ENCODE measurements at regions not wholly inside any gene's neighbourhood (a gene's known extent, or its start where the extent isn't known, plus 50 kb on each side); places are given as distances from the start of the nearest gene placed in this dataset.
A peak's percentile ranks its signal among the peaks of the same experiment; 100 is the strongest.

DNA sequence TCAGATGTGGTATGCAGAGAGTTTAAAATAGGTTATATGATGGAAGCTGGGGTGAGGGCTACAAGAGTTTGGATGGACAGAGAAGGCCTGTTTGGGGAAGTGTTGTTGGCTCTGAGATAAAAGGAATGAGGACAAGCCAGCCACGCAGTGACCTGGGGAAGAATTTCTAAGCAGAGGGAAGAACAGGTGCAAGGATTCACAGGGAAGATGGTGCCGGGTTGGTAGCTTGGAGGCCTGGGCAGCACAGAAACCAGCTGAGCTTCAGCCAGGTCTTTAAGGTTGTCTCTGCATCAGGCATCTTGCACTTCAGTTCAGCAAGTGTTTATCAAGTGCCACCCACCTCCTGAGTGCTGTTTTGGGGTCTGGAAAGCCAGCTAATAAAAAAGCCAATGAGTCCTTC, 1163.7 kb downstream of the AACS start:
- TF ChIP-seq, protein P1, sequence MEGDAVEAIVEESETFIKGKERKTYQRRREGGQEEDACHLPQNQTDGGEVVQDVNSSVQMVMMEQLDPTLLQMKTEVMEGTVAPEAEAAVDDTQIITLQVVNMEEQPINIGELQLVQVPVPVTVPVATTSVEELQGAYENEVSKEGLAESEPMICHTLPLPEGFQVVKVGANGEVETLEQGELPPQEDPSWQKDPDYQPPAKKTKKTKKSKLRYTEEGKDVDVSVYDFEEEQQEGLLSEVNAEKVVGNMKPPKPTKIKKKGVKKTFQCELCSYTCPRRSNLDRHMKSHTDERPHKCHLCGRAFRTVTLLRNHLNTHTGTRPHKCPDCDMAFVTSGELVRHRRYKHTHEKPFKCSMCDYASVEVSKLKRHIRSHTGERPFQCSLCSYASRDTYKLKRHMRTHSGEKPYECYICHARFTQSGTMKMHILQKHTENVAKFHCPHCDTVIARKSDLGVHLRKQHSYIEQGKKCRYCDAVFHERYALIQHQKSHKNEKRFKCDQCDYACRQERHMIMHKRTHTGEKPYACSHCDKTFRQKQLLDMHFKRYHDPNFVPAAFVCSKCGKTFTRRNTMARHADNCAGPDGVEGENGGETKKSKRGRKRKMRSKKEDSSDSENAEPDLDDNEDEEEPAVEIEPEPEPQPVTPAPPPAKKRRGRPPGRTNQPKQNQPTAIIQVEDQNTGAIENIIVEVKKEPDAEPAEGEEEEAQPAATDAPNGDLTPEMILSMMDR (conservative IDR thresholded peaks at IDR 0.05; ENCODE audit: low read depth, low read length): no peak
- no peak for DNase-seq (ENCODE audit: low read depth)
- no peak overlapping the region for H3K4me3 ChIP-seq (ENCODE audit: low read depth, low read length)

DNA sequence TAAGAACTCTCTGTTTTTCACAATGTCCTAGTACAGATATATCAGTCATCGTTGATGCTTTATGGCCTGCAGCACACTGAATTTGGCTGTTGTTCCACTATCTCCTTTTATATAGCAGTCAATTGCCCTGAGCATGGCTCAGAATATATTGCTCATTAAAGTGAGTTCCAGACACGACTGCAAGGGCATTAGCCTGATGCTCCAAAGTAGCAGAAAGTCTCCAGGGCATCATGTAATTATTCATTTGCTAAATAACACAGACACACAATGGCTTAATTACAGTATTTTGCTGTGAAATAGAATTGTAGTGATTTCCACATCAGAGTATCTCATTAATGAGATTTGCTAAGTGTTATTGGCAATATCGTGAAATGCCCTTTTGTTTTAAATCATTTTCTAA, 1167.5 kb downstream of the AACS start:
- TF ChIP-seq, protein P1 (conservative IDR thresholded peaks at IDR 0.05; ENCODE audit: low read depth, low read length): no peak
- no peak overlapping the region for H3K4me3 ChIP-seq (ENCODE audit: low read depth, low read length)
- no peak for DNase-seq (ENCODE audit: low read depth)

DNA sequence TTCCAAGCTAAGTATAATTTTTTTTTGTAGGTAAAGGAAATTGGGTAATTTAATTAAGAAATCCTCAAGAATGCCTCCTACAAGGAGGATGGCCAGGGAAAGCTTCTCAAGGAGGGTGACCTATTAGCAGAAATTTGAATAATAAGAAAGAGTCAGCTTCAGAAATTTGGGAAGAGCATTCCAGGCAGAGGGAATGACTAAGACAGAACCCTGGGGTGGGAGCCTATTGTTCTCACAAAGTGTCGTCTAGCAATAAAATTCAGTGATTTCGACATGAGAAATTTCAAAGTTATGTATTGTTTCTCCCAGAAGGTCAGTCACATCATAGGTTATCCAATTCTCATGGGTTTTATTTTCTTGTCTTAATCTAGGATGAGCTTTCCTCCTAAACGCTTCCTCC, 1168.4 kb downstream of the AACS start:
- no peak overlapping the region for H3K4me3 ChIP-seq (ENCODE audit: low read depth, low read length)
- DNase-seq (ENCODE audit: low read depth): no peak
- TF ChIP-seq, protein P1 (conservative IDR thresholded peaks at IDR 0.05; ENCODE audit: low read depth, low read length): no peak

DNA sequence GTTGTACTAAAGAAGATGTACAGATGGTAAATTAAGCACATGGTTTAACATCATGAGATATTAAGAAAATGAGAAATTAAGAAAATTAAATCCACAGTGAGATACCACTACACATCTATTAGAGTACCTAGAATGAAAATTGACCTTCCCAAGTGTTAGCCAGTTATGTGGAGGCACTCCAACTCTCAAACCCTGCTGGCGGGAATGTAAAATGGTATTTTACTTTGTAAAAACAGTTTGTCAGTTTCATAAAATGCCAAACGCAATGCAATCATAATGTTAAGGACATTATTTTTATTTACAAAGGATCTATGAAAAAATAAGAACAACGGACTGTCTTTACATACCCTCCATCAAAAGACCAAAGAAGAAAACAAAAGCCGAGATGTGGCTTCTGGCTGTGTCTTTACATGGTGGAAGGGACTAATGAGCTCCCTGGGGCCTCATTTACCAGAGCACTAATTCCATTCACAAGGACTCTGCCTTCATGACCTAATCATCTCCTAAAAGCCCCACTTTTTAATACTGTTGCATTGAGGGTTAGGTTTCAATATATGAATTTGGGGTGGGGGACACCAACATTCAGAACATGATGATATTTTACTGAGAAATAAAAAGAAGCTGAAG, 1178.7 kb downstream of the AACS start:
- no peak for DNase-seq (ENCODE audit: low read depth)
- TF ChIP-seq, protein P1 (conservative IDR thresholded peaks at IDR 0.05; ENCODE audit: low read depth, low read length): no peak
- H3K4me3 ChIP-seq (ENCODE audit: low read depth, low read length): no peak overlapping the region

DNA sequence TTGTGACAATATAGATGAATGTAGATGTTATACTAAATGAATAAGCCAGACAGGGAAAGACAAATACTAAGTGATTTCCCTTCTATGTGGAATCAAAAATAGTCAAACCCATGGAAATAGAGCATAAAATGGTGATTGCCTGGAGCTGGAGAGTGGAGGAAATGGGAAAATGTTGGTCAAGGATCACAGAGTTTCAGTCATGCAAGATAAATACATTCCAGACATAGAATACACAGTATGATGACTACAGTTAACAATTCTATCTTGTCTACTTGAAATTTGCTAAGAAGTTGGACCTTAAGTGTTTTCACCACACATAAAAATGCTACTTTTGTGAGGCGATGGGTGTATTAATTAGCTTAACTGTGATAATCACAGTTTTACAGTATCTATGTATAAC, 1182.7 kb downstream of the AACS start:
- peak; percentile 31 for DNase-seq (ENCODE audit: low read depth)
- H3K4me3 ChIP-seq (ENCODE audit: low read depth, low read length): no peak overlapping the region
- TF ChIP-seq, protein P1 (conservative IDR thresholded peaks at IDR 0.05; ENCODE audit: low read depth, low read length): no peak

DNA sequence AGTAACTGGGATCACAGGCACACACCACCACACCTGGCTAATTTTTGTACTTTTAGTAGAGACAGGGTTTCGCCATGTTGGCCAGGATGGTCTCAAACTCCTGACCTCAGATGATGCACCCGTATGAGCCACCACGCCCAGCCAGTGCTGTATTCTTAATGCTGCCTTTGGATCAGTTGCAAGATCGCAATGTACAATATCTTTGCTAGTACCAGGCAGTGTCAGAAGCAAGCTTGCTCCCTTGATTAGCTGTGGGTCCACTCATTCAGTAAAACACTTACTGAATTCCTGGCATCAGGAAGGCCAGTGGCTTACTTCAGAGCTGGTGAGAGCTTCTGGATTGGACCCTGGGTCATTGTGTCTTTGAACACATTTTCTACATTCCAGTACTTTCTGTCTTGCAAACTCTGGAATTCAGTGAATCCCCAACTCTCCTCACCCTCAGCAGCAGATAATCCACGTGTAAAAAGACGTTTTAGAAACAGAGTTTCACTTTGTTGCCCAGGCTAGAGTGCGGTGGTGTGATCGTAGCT, 1183.7 kb downstream of the AACS start:
- peak; percentile 41 for DNase-seq (ENCODE audit: low read depth)
- H3K4me3 ChIP-seq (ENCODE audit: low read depth, low read length): no peak overlapping the region
- TF ChIP-seq, protein P1 (conservative IDR thresholded peaks at IDR 0.05; ENCODE audit: low read depth, low read length): no peak

DNA sequence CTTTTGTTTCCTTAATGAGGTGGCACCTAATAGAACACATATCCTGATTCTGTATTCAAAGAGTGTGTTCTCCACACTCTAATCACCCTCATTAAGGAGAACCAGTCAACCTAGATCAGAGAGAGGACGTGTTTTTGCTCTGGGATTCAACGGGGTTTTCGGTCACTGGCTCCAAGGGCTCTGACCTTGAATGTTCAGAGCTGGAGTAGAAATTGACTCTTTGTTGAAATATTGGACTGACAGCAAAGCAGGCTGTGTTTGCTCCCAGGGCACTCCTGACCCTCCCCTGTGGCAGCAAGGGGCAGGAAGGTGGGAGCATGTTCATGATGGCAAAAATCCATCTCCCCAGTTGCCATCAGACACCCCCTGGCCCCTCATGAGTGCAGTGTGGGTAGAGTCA, 1193.0 kb downstream of the AACS start:
- no peak overlapping the region for H3K4me3 ChIP-seq (ENCODE audit: low read depth, low read length)
- DNase-seq (ENCODE audit: low read depth): no peak
- TF ChIP-seq, protein P1 (conservative IDR thresholded peaks at IDR 0.05; ENCODE audit: low read depth, low read length): no peak
